Motor neuron (in vitro differentiated cells): ENCODE measurements at regions not wholly inside any gene's neighbourhood (a gene's known extent, or its start where the extent isn't known, plus 50 kb on each side); places are given as distances from the start of the nearest gene placed in this dataset.

Source experiments
- ATAC-seq, 8 experiments: fragments of 200-7000 bp; cut with Tn5 transposase; replicated peaks in 6 of 8; 2 replicates each; pipeline ENCODE4 v1.8.0; 2021; ENCODE audit warnings: mild to moderate bottlenecking in 8 of 8, moderate library complexity in 8 of 8
- H3K27ac ChIP-seq, 2 donors: fragments of 250-450 bp; sonication (Bioruptor Pico); 2 replicates each; pipeline ENCODE4 v1.9.0; 2021; ENCODE audit warnings: antibody characterized with exemption in 2 of 2, mild to moderate bottlenecking in 2 of 2, moderate library complexity in 1 of 2
- H3K4me1 ChIP-seq, 2 donors: fragments of 250-450 bp; sonication (Bioruptor Pico); replicated peaks in 1 of 2; 2 replicates each; pipeline ENCODE4 v1.6.1; 2021; ENCODE audit warnings: antibody characterized with exemption in 2 of 2, mild to moderate bottlenecking in 2 of 2, moderate library complexity in 1 of 2
- H3K4me3 ChIP-seq, 5 donors: fragments of 250-450 bp; sonication (Bioruptor Pico); 2 replicates each; pipeline ENCODE4 v1.9.0; 2021; ENCODE audit warnings: antibody characterized with exemption in 5 of 5, mild to moderate bottlenecking in 5 of 5, moderate library complexity in 4 of 5
- WGBS, 10 experiments: fragments of 450-650 bp; shearing (Covaris generic); methylation state at CpG; one replicate each; pipeline ENCODE4 v1.0.0; 2022; 5-methylcytosine and 5-hydroxymethylcytosine counted together
- in situ Hi-C, 9 experiments: fragments of 400-800 bp; cut with MboI; loops; one replicate each; pipeline ENCODE4 v1.15.0; 2021; ENCODE audit warnings: low sequenced_read_pairs in 9 of 9, low pct_unique_long_range_greater_than_20kb in 2 of 9; ENCODE audit not compliant: unreplicated experiment in 9 of 9

GRCh38 chr5:164091836-164092235, 586.4 kb downstream of the MAT2B start:
- ATAC-seq, result no peak
- in situ Hi-C loops, result no loop called here
- peaks cover 0 to 22% of the 10 kb centered on the region in 2 donors for H3K4me1 ChIP-seq
- no peak overlapping the region for H3K4me3 ChIP-seq
- H3K27ac ChIP-seq, result no peak overlapping the region
- WGBS, 10 experiments, result 20 to 83% (median 80%) methylated on average over 1 to 2 of the region's 2 CpGs; no CpG with 5 or more reads in 3 of the 10 experiments

GRCh38 chr5:164094291-164094690, 588.9 kb downstream of the MAT2B start:
- Histone ChIP-seq H3K4me3 (no peak overlapping the region), H3K27ac (no peak overlapping the region), H3K4me1 (peaks cover 0 to 22% of the 10 kb centered on the region in 2 donors)
- in situ Hi-C loops, result no loop called here
- ATAC-seq, result no peak
- 0 to 74% (median 56%) methylated on average over 1 to 3 of the region's 3 CpGs for WGBS, 10 experiments

- in situ Hi-C loops, result no loop called here
- Histone ChIP-seq H3K4me1 (peaks cover 0 to 26% of the 10 kb centered on the region in 2 donors), H3K4me3 (no peak overlapping the region), H3K27ac (no peak overlapping the region)
- ATAC-seq, result no peak
- WGBS, 10 experiments, result 21 to 100% (median 76%) methylated on average over 2 to 4 of the region's 4 CpGs
Observed at GRCh38 chr5:164097749-164098148, 592.3 kb downstream of the MAT2B start.

- WGBS, 10 experiments, result 0 to 100% (median 63%) methylated on average over 1 of the region's 1 CpG; no CpG with 5 or more reads in 2 of the 10 experiments
- Histone ChIP-seq H3K4me3 (no peak overlapping the region), H3K27ac (no peak overlapping the region), H3K4me1 (peaks cover 0 to 22% of the 10 kb centered on the region in 2 donors)
- no peak for ATAC-seq
- in situ Hi-C loops, result no loop called here
Observed at GRCh38 chr5:164098531-164098930, 593.1 kb downstream of the MAT2B start.

GRCh38 chr5:164098979-164099378, 593.6 kb downstream of the MAT2B start:
- no peak for ATAC-seq
- 30 to 100% (median 87%) methylated on average over 3 to 6 of the region's 6 CpGs for WGBS, 10 experiments
- Histone ChIP-seq H3K27ac (no peak overlapping the region), H3K4me3 (no peak overlapping the region), H3K4me1 (peaks cover 0 to 18% of the 10 kb centered on the region in 2 donors)
- in situ Hi-C loops, result no loop called here

- H3K4me1 ChIP-seq, result peaks cover 3% of the 10 kb centered on the region in 2 donors
- in situ Hi-C loops, result no loop called here
- WGBS, 10 experiments, result 7 to 95% (median 77%) methylated on average over 2 of the region's 2 CpGs
- H3K4me3 ChIP-seq, result no peak overlapping the region
- no peak overlapping the region for H3K27ac ChIP-seq
- ATAC-seq, result no peak
Observed at GRCh38 chr5:164115420-164115819, 610.0 kb downstream of the MAT2B start.

- Histone ChIP-seq H3K4me1 (peaks cover 3% of the 10 kb centered on the region in 2 donors), H3K27ac (peak overlapping the region; percentile 72 to 77), H3K4me3 (no peak overlapping the region)
- ATAC-seq, result peak in 7 of 8 experiments; percentile 22 to 100 (median 98)
- WGBS, 10 experiments, result 0 to 81% (median 30%) methylated on average over 1 to 7 of the region's 7 CpGs; no CpG with 5 or more reads in 3 of the 10 experiments
- in situ Hi-C loops, result no loop called here
Observed at GRCh38 chr5:164119806-164120447, 614.5 kb downstream of the MAT2B start.

GRCh38 chr5:164127527-164127926, 622.1 kb downstream of the MAT2B start:
- in situ Hi-C loops, result no loop called here
- 14 to 100% (median 94%) methylated on average over 1 to 2 of the region's 2 CpGs; no CpG with 5 or more reads in 3 of the 10 experiments for WGBS, 10 experiments

GRCh38 chr5:164132358-164132757, 626.9 kb downstream of the MAT2B start:
- Histone ChIP-seq H3K4me3 (no peak overlapping the region), H3K4me1 (no peaks in the 10 kb centered on the region), H3K27ac (no peak overlapping the region)
- in situ Hi-C loops, result no loop called here
- 50 to 100% (median 100%) methylated on average over 1 of the region's 2 CpGs; no CpG with 5 or more reads in 4 of the 10 experiments for WGBS, 10 experiments
- ATAC-seq, result no peak

More at GRCh38 chr5:164127527-164127926, 622.1 kb downstream of the MAT2B start:
- Histone ChIP-seq H3K27ac (no peak overlapping the region), H3K4me3 (no peak overlapping the region), H3K4me1 (no peaks in the 10 kb centered on the region)
- ATAC-seq, result no peak

GRCh38 chr5:164137095-164137494, 631.7 kb downstream of the MAT2B start:
- WGBS, 10 experiments, result 0 to 98% (median 90%) methylated on average over 1 to 6 of the region's 8 CpGs; no CpG with 5 or more reads in 4 of the 10 experiments
- Histone ChIP-seq H3K4me3 (no peak overlapping the region), H3K27ac (no peak overlapping the region), H3K4me1 (no peaks in the 10 kb centered on the region)
- no peak for ATAC-seq
- in situ Hi-C loops, result no loop called here

- WGBS, 10 experiments, result 20 to 100% (median 86%) methylated on average over 1 to 2 of the region's 2 CpGs; no CpG with 5 or more reads in 3 of the 10 experiments
- no peak for ATAC-seq
- Histone ChIP-seq H3K4me3 (no peak overlapping the region), H3K4me1 (no peaks in the 10 kb centered on the region), H3K27ac (no peak overlapping the region)
- in situ Hi-C loops, result no loop called here
Observed at GRCh38 chr5:164139423-164139822, 634.0 kb downstream of the MAT2B start.

GRCh38 chr5:164145458-164145857, 640.0 kb downstream of the MAT2B start:
- H3K4me1 ChIP-seq, result no peaks in the 10 kb centered on the region
- WGBS, 10 experiments, result 67 to 100% (median 100%) methylated on average over 1 of the region's 1 CpG; no CpG with 5 or more reads in 4 of the 10 experiments
- in situ Hi-C loops, result no loop called here
- H3K27ac ChIP-seq, result no peak overlapping the region
- no peak for ATAC-seq
- no peak overlapping the region for H3K4me3 ChIP-seq

- 13 to 100% (median 95%) methylated on average over 1 to 4 of the region's 4 CpGs for WGBS, 10 experiments
- in situ Hi-C loops, result no loop called here
- Histone ChIP-seq H3K4me1 (no peaks in the 10 kb centered on the region), H3K27ac (no peak overlapping the region), H3K4me3 (no peak overlapping the region)
- no peak for ATAC-seq
Observed at GRCh38 chr5:164146223-164146622, 640.8 kb downstream of the MAT2B start.

- 14 to 100% (median 65%) methylated on average over 1 to 4 of the region's 4 CpGs for WGBS, 10 experiments
- ATAC-seq, result no peak
- no peak overlapping the region for H3K4me3 ChIP-seq
- H3K4me1 ChIP-seq, result no peaks in the 10 kb centered on the region
- in situ Hi-C loops, result no loop called here
- no peak overlapping the region for H3K27ac ChIP-seq
Observed at GRCh38 chr5:164148292-164148691, 642.9 kb downstream of the MAT2B start.
